ENCODE measurements at regions not wholly inside any gene's neighbourhood (a gene's known extent, or its start where the extent isn't known, plus 50 kb on each side); places are given as distances from the start of the nearest gene placed in this dataset.
A peak's percentile ranks its signal among the peaks of the same experiment; 100 is the strongest.

GRCh38 chr4:176957353-176958118 lies 164.8 kb upstream of the VEGFC start:
- no peak overlapping the region for H3K4me3 Mint-ChIP-seq
- peaks cover 7% of the 10 kb centered on the region for H3K9me3 Mint-ChIP-seq
- peaks cover 15% of the 10 kb centered on the region for H3K4me1 Mint-ChIP-seq
- no peak for TF ChIP-seq CTCF (conservative IDR thresholded peaks at IDR 0.05)
- H3K27ac Mint-ChIP-seq (ENCODE audit: unreplicated experiment): peak overlapping the region; percentile 38
- no peaks in the 10 kb centered on the region for H3K27me3 Mint-ChIP-seq (ENCODE audit: low read depth)
- no peak for DNase-seq (ENCODE audit: low read depth, low spot score)
- peaks cover 7% of the 10 kb centered on the region for H3K36me3 Mint-ChIP-seq (ENCODE audit: low read depth)

DNA sequence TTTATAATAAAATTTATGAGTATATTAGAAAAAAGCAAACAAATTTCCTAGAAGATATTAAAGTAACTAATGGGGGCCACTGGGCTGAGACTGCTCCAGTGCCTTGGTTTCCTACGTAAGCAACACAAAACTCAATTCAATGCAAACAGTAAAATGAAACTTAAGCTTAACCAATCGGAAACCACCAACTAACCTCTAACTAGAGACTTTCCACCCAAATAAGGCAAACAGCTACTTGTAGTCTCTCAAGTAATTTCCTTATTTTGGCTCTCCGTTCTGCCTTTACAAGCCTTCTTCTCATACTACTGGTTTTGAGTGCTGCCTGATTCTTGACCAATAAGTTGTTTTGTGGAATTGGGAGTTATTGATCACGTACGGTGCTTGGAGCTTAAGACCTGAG lies 167.3 kb upstream of the VEGFC start:
- H3K27me3 Mint-ChIP-seq (ENCODE audit: low read depth): no peaks in the 10 kb centered on the region
- peaks cover 5% of the 10 kb centered on the region for H3K36me3 Mint-ChIP-seq (ENCODE audit: low read depth)
- no peak overlapping the region for H3K27ac Mint-ChIP-seq (ENCODE audit: unreplicated experiment)
- peaks cover 15% of the 10 kb centered on the region for H3K4me1 Mint-ChIP-seq
- H3K4me3 Mint-ChIP-seq: no peak overlapping the region
- TF ChIP-seq CTCF (conservative IDR thresholded peaks at IDR 0.05): no peak
- no peaks in the 10 kb centered on the region for H3K9me3 Mint-ChIP-seq
- no peak for DNase-seq (ENCODE audit: low read depth, low spot score)

DNA sequence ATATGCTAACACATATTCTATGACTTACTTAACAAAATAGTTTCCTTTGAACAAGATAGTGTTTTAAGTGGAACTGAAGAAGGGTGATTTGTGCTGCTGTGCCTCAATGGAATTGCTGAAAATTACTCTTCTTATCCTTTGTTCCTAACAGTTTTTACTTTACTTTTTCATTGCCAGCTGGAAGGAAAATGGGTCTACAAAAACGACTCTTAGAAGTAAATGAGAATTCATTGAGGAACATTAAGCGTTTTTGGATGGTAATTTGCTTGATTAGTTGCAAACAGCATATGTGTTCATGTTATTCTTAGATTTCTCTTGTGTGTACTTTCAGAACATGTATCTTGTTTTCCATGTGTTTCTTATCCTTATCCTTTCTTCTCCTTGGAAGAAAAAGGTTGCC lies 170.4 kb upstream of the VEGFC start:
- Mint-ChIP-seq H3K4me3 (no peak overlapping the region), H3K27me3 (ENCODE audit: low read depth) (no peaks in the 10 kb centered on the region), H3K9me3 (no peaks in the 10 kb centered on the region), H3K27ac (ENCODE audit: unreplicated experiment) (no peak overlapping the region), H3K36me3 (ENCODE audit: low read depth) (no peaks in the 10 kb centered on the region), H3K4me1 (peaks cover 7% of the 10 kb centered on the region)
- TF ChIP-seq CTCF (conservative IDR thresholded peaks at IDR 0.05): no peak
- no peak for DNase-seq (ENCODE audit: low read depth, low spot score)

- H3K27ac Mint-ChIP-seq (ENCODE audit: unreplicated experiment): no peak overlapping the region
- no peaks in the 10 kb centered on the region for H3K27me3 Mint-ChIP-seq (ENCODE audit: low read depth)
- DNase-seq (ENCODE audit: low read depth, low spot score): no peak
- H3K9me3 Mint-ChIP-seq: no peaks in the 10 kb centered on the region
- no peaks in the 10 kb centered on the region for H3K36me3 Mint-ChIP-seq (ENCODE audit: low read depth)
- no peak overlapping the region for H3K4me3 Mint-ChIP-seq
- H3K4me1 Mint-ChIP-seq: peaks cover 4% of the 10 kb centered on the region
- TF ChIP-seq CTCF (conservative IDR thresholded peaks at IDR 0.05): peak; percentile 45
These were observed 171.5 kb upstream of the VEGFC start for GRCh38 chr4:176964116-176964691.

DNA sequence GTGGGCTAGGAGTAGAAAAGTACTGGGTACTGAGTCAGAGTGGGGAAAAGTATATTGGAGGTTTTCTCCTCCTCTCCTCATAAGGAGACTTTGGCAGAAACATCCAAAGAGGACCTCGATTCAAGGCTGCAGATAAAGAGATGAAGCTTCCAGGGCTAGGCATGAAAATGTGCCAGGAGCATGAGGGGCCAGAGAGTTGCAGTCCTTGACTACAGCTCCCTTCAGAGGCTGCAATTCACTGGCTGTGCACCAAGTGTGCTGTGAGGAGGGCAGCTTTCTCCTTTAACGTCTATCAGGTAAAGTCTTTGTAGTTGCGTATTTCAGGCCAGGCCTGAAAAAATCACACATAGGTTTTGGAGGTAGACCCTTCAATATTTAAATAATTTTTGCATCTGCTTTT lies 174.9 kb upstream of the VEGFC start:
- Mint-ChIP-seq H3K27ac (ENCODE audit: unreplicated experiment) (no peak overlapping the region), H3K27me3 (ENCODE audit: low read depth) (no peaks in the 10 kb centered on the region), H3K36me3 (ENCODE audit: low read depth) (no peaks in the 10 kb centered on the region), H3K9me3 (no peaks in the 10 kb centered on the region), H3K4me1 (peaks cover 4% of the 10 kb centered on the region), H3K4me3 (no peak overlapping the region)
- no peak for DNase-seq (ENCODE audit: low read depth, low spot score)
- no peak for TF ChIP-seq CTCF (conservative IDR thresholded peaks at IDR 0.05)
